ENCODE measurements at regions not wholly inside any gene's neighbourhood (a gene's known extent, or its start where the extent isn't known, plus 50 kb on each side); places are given as distances from the start of the nearest gene placed in this dataset.

DNA sequence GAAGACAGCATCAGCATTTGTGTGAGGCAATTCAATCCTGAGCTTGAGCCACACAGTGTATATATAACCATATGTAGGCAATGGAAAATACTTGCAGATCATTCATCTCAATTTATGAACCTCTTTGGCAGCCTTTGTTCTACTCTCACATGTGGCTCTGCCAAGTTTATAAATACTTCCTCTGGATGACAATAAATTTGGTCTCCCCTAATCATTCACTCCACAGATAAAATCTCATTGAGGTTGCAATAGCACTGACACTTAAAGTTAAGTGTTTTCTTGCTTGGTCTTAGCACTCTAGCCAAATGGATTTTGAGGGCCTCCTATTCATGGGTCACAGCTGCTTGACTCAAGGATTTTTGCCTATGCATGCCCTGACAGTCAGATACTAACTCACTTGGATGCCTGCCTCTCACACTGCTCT, 136.6 kb upstream of the VANGL1 start:
- no peak for TF ChIP-seq POLR2A (IDR thresholded peaks at IDR 0.05)
- TF ChIP-seq, protein P1, sequence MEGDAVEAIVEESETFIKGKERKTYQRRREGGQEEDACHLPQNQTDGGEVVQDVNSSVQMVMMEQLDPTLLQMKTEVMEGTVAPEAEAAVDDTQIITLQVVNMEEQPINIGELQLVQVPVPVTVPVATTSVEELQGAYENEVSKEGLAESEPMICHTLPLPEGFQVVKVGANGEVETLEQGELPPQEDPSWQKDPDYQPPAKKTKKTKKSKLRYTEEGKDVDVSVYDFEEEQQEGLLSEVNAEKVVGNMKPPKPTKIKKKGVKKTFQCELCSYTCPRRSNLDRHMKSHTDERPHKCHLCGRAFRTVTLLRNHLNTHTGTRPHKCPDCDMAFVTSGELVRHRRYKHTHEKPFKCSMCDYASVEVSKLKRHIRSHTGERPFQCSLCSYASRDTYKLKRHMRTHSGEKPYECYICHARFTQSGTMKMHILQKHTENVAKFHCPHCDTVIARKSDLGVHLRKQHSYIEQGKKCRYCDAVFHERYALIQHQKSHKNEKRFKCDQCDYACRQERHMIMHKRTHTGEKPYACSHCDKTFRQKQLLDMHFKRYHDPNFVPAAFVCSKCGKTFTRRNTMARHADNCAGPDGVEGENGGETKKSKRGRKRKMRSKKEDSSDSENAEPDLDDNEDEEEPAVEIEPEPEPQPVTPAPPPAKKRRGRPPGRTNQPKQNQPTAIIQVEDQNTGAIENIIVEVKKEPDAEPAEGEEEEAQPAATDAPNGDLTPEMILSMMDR (IDR thresholded peaks at IDR 0.05): no peak
